HG03558 (cell line): ENCODE measurements at regions not wholly inside any gene's neighbourhood (a gene's known extent, or its start where the extent isn't known, plus 50 kb on each side); places are given as distances from the start of the nearest gene placed in this dataset.

Experiments
- ATAC-seq: cut with Tn5 transposase; IDR thresholded peaks from one replicate; pipeline ENCODE4 v1.9.1; 2021; ENCODE audit warnings: moderate number of reproducible peaks; ENCODE audit not compliant: unreplicated experiment; ENCODE audit errors: extremely low read depth

- no peak for ATAC-seq
Observed at GRCh38 chr6:40340957-40341356, 246.2 kb downstream of the LRFN2 start.

DNA sequence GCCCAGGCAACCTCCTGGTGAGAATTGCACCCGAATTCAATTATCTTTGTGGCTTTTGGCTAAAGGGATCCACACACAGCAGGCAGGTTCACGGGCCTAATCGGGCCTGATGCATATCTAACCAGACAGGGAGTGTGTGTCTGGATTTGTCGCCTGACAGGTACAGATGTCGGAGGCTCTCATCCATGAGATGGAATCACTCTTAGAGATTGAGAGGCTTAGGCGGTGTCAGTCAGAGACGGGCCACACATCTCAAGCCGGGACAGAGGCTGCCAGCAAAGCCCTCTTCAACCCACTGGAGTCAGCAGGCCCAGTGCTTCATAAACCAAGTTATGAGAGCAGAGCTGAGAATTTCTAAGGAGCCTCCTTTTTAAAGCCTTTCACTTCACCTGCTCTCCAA, 247.0 kb downstream of the LRFN2 start:
- ATAC-seq, result no peak

DNA sequence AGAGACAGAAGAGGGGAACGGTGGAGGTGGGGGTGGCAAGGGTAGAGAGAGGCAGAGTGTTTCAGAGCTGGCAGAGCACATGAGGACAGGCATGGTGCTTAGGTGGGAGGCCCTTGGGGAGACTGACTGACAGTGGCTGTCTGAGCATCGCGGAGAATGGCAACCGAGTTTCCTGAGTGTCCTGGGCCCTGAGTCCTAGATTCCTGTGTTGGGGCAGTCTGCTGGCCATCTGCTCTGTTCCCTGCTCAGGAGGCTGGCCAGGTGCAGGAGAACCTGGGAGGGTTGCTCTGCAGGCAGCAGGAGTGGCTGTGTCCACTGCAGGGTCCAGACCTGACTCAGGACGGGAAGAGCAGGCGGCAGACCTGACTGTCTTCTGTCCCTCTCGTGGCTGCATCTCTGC, 248.9 kb downstream of the LRFN2 start:
- no peak for ATAC-seq

- ATAC-seq, result no peak
Observed at GRCh38 chr6:40336940-40337760, 250.0 kb downstream of the LRFN2 start.

DNA sequence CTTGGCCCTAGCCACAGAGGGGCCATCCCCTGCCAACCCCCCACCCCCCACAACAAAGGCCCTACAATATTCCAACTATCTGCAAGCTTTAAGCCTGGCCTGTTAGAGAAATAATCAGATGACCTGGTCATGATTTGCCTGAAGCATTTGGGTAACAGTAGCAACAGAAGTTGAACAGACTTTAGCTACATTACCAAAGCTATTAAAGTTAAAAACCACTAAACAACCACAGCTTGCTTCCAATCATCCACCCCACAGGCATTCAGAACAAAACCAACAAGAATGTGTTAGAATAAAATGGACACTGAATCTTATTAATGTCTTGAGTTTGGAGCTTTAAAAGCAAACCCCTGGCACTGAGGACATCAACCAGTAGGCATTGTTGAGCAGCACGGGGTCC, 250.9 kb downstream of the LRFN2 start:
- no peak for ATAC-seq

DNA sequence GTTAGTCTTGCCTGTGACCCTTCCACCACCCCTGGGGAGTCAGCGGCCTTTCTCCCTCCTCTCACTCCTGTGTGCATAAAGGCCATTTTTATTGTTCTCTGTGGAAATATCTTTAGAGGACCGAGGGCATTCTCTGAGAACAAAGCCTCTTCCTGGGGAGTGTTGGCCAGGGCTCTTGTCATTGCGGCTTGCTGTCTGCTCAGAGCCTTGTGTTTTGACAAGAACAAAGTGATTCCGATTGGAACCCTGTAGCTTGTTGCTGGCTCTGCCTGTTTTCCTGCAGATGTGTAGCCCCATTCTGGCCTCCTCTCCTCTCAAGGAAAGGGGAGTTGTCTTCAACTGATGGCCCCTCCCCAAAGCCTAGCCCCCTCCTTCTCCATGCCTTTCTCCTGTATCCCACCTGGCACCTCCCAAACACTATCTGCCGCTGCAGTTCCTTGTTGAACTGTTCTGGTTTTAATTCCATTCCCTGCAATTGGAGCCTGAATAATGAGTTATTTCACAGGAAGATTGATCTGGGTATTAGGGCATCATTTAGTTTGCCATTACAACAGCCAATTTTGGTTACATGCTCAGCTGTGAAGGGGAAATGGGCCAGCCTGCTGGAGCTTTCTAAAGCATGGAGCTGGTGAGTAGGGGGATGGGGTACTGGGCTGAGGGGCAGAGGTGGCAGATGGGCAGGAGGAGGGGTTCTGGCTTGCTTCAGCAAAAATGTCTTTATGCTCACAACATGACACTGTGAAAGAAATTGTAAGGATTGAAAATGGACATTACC, 252.5 kb downstream of the LRFN2 start:
- no peak for ATAC-seq

DNA sequence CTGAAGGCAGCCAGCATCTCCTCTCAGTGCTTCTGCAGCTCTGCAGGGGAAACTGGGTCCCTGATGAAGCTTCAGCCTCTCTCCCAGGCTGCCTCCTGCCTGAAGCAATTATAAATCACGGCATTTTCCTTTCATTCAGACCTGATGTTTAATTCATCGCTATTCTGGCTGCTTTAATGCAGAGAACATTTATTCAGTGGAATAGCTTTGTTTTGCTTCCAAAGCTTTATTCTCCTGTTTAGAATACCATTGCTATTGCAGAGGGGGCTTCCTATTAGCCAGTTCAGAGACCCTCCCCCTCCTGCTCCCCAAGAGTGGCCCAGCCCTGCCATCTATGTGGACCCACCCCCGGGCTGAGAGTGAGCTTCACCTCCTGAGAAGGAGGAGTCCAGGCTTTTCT, 255.6 kb downstream of the LRFN2 start:
- ATAC-seq, result no peak

- ATAC-seq, result no peak
Observed at GRCh38 chr6:40330301-40330721, 256.9 kb downstream of the LRFN2 start.

DNA sequence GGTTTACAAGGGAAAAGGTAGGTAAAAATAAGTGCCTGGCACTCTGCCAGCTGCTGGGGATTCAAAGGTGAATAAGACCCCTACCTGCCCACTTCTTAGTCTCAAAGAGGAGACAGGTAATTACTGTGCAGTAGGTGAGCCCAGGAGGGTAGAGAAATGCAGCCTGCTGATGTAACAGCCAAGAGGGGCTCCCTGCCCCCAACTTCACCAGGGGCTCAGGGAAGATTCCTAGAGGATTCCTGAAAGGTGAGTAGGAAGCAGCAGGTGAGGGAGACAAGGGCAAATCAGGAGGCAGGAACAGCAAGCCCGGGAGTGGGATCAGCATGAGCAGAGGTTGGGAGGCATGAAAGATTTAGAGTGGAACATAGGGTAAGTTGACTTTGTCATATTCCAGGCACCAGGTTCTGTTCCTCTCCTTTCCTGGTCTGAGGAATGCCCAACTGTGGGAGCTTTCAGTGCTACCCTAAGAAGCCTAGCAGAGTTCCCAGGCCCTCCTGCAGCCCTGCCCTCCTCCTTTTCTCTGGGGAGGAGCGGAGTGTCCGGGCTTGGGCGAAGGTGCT, 258.1 kb downstream of the LRFN2 start:
- no peak for ATAC-seq

GRCh38 chr6:40328386-40328985, 258.7 kb downstream of the LRFN2 start:
- ATAC-seq, result no peak

- ATAC-seq, result no peak
Observed at GRCh38 chr6:40326714-40327421, 260.3 kb downstream of the LRFN2 start.

GRCh38 chr6:40325791-40326190, 261.4 kb downstream of the LRFN2 start:
- ATAC-seq, result no peak

DNA sequence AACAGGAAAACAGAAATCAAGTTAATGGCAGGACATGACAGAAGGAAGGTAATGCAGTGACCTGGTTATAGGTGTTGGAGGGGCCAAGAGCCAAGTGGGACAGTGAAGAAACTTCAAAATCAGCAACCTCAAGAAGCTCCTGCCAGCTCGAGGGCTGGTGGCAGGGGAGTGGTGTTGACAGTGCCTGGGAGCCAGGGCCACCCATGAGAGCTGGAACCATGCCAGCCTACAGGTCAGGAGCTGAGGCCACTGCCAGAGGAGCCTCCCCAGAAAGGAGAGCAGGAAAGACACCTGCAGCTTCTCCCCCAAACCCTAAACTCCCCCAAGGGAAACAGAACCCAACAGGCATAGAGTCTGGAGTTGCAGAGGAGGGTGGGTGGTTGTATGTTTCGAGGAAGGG, 262.1 kb downstream of the LRFN2 start:
- no peak for ATAC-seq

GRCh38 chr6:40323881-40324634, 263.1 kb downstream of the LRFN2 start:
- no peak for ATAC-seq

DNA sequence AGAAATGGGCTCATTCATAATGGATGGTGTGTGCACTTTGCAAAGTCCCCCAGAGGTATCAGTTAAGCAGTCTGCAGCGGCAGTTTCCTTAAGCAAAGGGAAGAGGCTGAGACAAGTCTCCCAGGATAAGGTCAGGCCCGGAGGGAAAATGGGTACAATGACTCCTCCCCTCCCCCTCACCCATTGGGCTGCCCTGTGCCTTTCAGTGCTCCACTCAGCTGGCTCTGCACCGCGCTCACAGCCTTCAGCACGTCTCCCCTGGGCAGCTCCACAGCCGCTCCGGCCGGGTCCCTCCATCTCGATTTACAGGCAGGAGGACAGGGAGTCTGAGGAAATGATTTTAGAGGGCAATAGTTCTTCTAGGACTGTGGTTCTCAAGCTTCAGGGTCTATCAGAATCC, 264.8 kb downstream of the LRFN2 start:
- no peak for ATAC-seq

DNA sequence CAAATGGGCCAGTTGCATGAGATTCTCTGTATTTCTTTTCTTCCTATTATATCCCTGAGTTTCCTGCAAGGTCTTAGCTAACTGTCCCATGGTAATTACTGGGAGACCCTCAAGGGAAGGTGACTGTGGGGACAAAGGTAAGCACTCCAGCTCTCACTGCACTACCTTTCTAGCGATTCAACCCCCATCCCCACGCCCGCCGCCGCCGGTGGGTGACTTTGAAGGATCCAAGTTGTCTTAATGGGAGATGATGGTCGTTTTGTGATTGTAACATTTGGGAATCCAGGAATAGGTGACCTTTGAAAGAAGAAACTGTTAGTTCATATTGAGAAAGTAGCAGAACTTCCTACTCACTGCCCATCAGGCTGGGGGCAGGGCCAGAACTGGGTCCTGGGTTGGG, 265.5 kb downstream of the LRFN2 start:
- no peak for ATAC-seq

- ATAC-seq, result no peak
Observed at GRCh38 chr6:40320947-40321346, 266.2 kb downstream of the LRFN2 start.

- ATAC-seq, result no peak
Observed at GRCh38 chr6:40320441-40320840, 266.7 kb downstream of the LRFN2 start.

- ATAC-seq, result no peak
Observed at GRCh38 chr6:40319124-40319523, 268.0 kb downstream of the LRFN2 start.

DNA sequence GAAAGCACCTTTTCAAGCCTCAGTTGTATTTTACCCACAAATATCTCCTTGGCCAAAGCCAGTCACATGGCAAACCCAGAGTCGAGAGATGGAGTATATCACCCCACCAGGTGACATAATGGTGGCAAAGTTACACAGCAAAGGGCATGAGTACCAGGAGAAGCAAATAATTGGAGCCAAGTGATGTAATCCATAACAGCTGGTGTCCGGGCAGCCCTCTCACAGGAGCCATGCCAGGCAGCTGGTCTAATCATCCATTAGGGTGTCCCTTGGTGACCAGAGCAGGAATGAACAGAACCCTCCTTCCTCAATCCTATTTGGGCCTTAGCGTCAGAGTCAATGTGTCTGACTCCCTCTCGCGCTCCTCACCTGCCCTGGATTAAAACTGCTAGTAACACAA, 272.1 kb downstream of the LRFN2 start:
- no peak for ATAC-seq
